ENCODE measurements at regions not wholly inside any gene's neighbourhood (a gene's known extent, or its start where the extent isn't known, plus 50 kb on each side); places are given as distances from the start of the nearest gene placed in this dataset.
A peak's percentile ranks its signal among the peaks of the same experiment; 100 is the strongest.
"Not testable (repeated sequence)": the region's sequence is repeated elsewhere in the genome, so short reads cannot be mapped to it uniquely, and the experiment has no call there.

GRCh38 chr1:121443001-121443540, 258.3 kb downstream of the SRGAP2C start:
- no peak for DNase-seq (ENCODE audit: low spot score)

GRCh38 chr1:121444096-121444495, 259.3 kb downstream of the SRGAP2C start:
- DNase-seq (ENCODE audit: low spot score) = no peak

GRCh38 chr1:121445679-121446078, 260.9 kb downstream of the SRGAP2C start:
- DNase-seq (ENCODE audit: low spot score) = no peak

GRCh38 chr1:121447280-121447923, 262.6 kb downstream of the SRGAP2C start:
- DNase-seq (ENCODE audit: low spot score) = not testable (repeated sequence)

GRCh38 chr1:121448064-121448463, 263.3 kb downstream of the SRGAP2C start:
- DNase-seq (ENCODE audit: low spot score) = not testable (repeated sequence)

GRCh38 chr1:121448851-121449250, 264.1 kb downstream of the SRGAP2C start:
- no peak for DNase-seq (ENCODE audit: low spot score)

- no peak for DNase-seq (ENCODE audit: low spot score)
Observed at GRCh38 chr1:121452484-121452883, 267.7 kb downstream of the SRGAP2C start.

- no peak for DNase-seq (ENCODE audit: low spot score)
Observed at GRCh38 chr1:121458291-121459048, 273.7 kb downstream of the SRGAP2C start.

GRCh38 chr1:121459235-121459634, 274.5 kb downstream of the SRGAP2C start:
- no peak for DNase-seq (ENCODE audit: low spot score)

GRCh38 chr1:121469395-121469794, 284.6 kb downstream of the SRGAP2C start:
- not testable (repeated sequence) for DNase-seq (ENCODE audit: low spot score)

- DNase-seq (ENCODE audit: low spot score) = not testable (repeated sequence)
Observed at GRCh38 chr1:121470401-121470800, 285.6 kb downstream of the SRGAP2C start.

GRCh38 chr1:121471523-121471922, 286.7 kb downstream of the SRGAP2C start:
- DNase-seq (ENCODE audit: low spot score) = no peak

GRCh38 chr1:121472017-121472416, 287.2 kb downstream of the SRGAP2C start:
- no peak for DNase-seq (ENCODE audit: low spot score)

GRCh38 chr1:121483234-121483633, 298.5 kb downstream of the SRGAP2C start:
- DNase-seq (ENCODE audit: low spot score) = no peak

- peak; percentile 38 for DNase-seq (ENCODE audit: low spot score)
Observed at GRCh38 chr1:121483961-121484424, 299.2 kb downstream of the SRGAP2C start.

- not testable (repeated sequence) for DNase-seq (ENCODE audit: low spot score)
Observed at GRCh38 chr1:121494796-121495195, 310.0 kb downstream of the SRGAP2C start.

GRCh38 chr1:121511455-121511854, 326.7 kb downstream of the SRGAP2C start:
- DNase-seq (ENCODE audit: low spot score) = not testable (repeated sequence)

GRCh38 chr1:121511876-121512275, 327.1 kb downstream of the SRGAP2C start:
- DNase-seq (ENCODE audit: low spot score) = not testable (repeated sequence)

GRCh38 chr1:121515235-121515634, 330.5 kb downstream of the SRGAP2C start:
- no peak for DNase-seq (ENCODE audit: low spot score)

GRCh38 chr1:121516234-121516967, 331.6 kb downstream of the SRGAP2C start:
- no peak for DNase-seq (ENCODE audit: low spot score)

GRCh38 chr1:121517586-121518230, 332.9 kb downstream of the SRGAP2C start:
- no peak for DNase-seq (ENCODE audit: low spot score)

GRCh38 chr1:121518726-121519041, 333.9 kb downstream of the SRGAP2C start:
- no peak for DNase-seq (ENCODE audit: low spot score)
